A673 (cell line): ENCODE measurements at regions not wholly inside any gene's neighbourhood (a gene's known extent, or its start where the extent isn't known, plus 50 kb on each side); places are given as distances from the start of the nearest gene placed in this dataset.

Source experiments
- CTCF ChIP-seq: fragments of 300-800, 200-600 bp; sonication (generic); conservative IDR thresholded peaks from 2 replicates; pipeline ENCODE4 v1.5.1; 2017; ENCODE audit warnings: low read depth, mild to moderate bottlenecking, antibody characterized with exemption, low read length, moderate library complexity, mixed read lengths
- EZH2 ChIP-seq: fragments of 200-600 bp; sonication (generic); IDR thresholded peaks from 2 replicates; pipeline ENCODE4 v1.6.1; 2017; ENCODE audit warnings: borderline replicate concordance, low read depth, mild to moderate bottlenecking, mixed read lengths, antibody characterized with exemption, low read length; ENCODE audit not compliant: poor library complexity, severe bottlenecking

DNA sequence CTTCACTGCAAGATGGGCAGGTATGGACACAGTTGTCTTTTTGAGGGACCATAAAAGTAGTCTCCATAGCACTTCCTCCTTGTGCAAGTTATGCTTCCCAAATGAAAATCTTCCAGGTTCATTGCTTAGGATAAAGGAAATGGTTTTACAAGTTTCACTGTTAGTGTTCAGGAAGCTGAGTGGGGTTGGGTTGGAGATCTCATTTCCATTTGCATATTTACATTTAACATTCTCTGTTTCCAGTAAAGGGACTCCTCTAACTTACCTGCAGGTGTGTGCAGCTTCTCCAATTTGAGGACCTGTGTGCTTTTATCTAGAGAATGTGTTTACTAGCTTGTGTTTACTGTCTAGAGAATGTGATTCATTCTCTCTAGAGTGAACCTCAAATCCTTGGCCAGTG is 141.3 kb upstream of the POU2AF2 start:
- no peak for TF ChIP-seq CTCF
- no peak for TF ChIP-seq EZH2
